ENCODE measurements at regions not wholly inside any gene's neighbourhood (a gene's known extent, or its start where the extent isn't known, plus 50 kb on each side); places are given as distances from the start of the nearest gene placed in this dataset.
"Not testable (repeated sequence)": the region's sequence is repeated elsewhere in the genome, so short reads cannot be mapped to it uniquely, and the experiment has no call there.

DNA sequence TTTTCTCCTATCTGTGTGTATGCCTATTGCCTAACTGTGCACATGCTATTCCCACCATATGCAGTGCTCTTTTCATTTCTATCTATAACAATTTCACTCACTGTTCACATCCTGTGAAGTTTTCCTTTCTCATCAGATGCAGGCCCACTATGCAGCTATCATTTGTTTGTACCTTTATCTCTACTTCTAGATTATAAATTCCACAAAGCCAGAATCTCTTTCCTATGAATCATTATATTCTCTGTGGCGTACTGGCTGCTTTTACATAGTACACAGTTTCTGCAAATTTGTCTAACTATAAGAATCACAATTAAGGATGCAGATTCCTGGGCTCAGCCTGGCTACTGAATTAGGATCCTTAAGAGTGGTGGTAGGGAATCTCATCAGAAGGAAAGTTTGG is 600.8 kb upstream of the ARRDC3 start:
- DNase-seq: no peak

DNA sequence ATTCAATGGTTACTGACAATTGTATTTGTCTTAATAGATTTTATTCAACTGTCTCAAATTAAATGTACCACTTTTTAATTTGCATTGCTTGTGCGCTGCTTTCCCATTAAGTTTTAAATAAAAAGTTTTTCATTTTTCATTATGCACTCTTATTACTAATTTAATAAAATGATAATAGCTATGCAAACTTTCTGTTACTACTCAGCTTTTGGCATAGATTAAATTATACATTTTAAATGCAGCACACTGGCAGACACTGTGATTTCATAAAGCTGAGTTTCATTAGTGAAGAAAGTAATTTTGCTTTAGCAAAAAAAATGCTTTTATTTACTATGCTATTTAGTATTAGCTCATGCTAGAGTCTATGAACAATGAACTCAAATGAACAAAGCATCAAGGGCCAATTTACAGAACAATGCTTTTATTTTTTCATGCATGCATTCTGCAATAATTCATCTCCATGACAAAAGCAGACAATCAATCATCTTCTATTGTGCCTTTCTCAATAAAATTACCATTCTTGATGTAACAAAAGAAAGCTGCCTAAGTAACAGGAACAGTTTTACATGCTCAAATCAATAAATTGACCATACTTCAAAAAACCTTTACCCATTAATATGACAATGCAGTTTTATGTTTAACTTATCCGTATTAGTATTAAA is 595.2 kb upstream of the ARRDC3 start:
- DNase-seq: no peak

DNA sequence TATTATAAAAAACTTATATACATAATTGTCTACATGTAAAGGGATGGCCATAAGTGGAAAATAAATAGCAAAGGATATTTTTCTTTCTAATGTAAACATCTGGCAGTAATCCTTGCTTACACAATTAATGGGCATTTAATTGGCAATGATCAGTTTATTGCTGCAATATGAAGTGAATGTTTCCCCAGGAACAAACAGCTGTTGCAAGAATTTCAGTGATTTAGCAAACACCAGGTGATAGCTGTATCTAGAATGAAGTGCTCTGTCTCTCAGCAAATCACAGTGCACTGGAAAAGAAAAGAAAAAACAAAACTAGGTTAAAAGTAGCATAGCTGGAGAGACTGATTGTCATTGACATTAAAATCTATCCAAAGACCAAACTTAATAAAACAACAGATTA is 594.5 kb upstream of the ARRDC3 start:
- DNase-seq: no peak

DNA sequence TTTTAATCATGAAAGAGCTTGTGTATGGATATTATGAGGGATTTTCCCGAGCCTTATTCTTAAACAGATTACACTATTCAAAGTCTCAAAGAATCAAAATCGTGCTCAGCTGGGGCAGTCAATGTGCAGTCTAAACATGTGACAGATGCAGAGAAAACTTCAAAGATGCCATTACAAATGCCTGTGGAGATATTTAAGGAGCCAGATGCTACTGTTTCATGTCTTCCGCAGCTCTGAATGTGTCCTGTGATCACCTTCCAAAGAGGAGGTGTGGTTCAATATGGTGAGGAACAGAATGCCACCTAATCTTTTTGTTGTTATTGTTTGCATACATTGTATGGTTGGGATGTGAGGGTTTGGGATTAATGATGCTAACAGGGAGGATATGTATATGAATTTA is 593.3 kb upstream of the ARRDC3 start:
- no peak for DNase-seq

DNA sequence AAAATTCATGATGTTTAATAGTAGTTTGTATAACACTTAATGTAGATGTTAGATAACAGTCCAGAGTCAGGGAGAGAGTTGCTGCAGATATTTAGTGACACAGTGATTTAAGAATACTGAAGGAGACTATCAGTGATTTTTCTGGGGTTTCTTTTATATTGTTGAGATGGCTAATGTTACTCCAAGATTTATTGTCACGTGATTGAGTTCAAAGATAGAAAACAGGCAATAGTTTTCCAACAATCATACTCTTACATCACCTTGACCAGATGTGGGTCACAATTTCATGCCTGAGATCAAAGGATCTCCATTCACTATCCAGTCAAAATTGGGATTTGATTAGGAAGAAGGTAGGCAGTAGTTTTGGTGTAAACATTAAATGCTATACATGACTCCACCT is 580.0 kb upstream of the ARRDC3 start:
- DNase-seq: no peak

DNA sequence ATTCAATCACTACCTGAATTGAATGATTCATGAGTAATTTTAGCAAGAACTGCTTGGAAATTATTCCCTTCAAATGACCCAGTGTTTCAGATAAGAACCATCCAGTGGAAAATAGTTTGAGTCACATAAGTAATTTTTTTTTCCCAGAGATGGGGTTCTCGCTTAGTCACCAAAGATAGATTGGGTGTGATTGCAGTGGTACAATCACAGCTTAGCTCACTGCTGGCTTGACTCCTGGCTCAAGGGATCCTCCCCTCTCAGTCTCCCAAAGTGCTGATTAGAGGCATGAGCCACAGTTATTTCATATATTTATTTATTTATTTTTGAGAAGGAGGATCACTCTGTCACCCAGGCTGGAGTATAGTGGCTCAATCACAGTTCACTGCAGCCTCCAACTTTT is 574.5 kb upstream of the ARRDC3 start:
- DNase-seq: peak; percentile 29

DNA sequence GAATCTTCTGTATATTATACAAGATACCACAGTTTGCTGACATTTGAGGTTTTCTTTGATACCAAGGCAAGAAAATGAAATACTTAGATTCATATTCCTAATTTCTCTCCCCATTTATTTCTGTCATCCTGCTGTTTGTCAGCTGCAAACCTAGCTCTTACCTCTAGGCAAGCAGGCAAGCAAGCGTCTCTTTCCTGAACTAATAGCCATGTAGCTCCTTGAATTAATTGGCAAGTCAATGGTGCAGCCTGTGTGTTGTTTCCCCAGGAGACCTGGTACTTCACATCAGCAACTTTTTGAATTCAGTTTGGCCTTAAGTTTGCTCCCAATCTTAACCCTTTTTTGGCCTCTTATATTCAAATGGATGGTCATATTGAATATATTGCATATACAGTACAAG is 573.6 kb upstream of the ARRDC3 start:
- no peak for DNase-seq

DNA sequence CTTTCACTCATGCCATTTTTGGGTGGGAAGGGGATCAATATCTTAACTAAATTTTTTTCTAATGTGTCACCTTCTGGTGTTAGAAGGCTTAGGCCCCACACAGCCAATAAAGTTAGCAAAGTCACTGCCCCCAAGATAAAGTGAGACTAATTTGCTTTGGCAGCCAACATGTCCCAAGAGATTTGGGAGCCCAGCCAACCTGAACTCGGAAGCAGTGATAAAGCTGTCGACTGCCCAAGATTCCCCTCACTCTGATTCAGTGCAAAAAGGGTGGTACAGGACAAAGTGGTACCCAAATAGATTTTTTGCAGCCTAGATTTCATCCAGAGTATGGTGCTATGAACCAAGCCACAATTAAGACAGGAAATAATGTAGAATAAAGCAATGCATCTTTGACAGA is 572.5 kb upstream of the ARRDC3 start:
- peak; percentile 1 for DNase-seq

DNA sequence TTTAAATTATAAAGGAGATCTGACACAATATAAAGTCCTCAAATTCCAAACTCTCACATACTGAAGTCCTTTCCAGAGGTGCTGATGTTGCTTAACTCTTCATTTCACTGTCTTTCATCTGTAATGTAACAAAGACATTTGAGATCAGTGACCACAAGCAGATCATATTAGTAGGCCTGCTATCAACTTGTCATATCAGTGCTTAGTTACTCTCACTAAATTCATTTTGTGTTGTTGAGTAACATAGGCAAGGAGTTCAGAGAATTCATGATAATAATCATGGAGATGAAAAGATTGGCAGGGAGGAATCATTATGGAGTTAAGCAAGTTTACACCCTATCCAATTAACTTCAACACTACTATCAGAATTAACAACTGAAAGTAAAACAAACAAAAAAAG is 571.0 kb upstream of the ARRDC3 start:
- DNase-seq: no peak

DNA sequence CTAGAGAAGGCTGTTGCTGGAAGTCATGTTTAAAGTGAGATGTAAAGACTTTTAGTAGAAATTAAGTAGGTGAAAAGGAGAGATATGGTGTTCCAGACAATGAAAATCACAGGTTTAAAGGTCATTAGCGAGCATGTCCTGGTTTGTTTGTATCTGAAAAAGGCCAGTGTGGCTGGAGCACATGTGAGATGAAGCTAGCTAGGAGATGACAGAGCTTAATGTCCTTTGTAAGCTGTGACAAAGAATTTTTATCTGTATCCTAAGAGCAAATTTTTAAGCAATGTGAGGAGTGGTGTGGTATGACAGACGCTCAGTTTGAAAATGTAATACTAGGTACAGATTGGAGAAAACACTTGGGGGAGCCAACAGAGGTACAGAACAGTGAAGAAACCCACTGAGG is 567.2 kb upstream of the ARRDC3 start:
- no peak for DNase-seq

DNA sequence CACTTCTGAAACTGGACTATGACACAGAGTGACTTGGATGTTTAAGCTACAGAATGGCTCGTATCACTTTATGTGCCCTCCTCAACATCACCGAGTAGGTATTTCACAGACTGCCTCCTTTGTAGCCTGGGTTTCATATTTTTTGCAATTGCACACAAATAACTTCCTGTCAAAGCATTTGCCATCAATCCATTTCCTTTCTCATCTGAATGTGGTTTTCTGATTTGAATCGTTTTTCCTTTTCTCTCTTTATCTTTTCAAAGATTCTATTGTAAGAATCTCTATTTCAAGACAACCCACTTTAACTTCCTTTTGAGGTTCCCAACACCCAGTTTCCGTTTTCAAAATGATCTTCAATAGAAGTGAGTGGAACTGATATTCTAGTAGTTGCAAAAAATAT is 563.8 kb upstream of the ARRDC3 start:
- no peak for DNase-seq

DNA sequence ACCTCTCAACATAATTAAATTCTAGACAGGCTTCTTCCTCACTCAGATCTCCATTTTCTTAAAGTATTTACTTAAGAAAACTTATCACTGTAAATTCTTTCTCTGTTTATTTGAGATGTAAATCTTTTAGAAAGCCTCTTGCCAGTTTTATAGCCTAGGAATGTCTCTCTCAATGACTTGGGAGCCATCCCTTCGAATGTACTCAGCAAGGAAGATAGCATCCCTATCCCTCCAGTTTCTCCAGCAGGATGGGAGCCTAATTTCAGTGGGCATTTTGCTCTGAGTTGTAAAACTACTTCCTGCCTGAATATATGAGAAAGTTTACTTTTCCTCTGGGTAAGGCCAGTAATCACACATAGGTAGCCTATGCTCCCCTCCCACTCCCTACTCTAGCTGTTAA is 558.5 kb upstream of the ARRDC3 start:
- DNase-seq: no peak

DNA sequence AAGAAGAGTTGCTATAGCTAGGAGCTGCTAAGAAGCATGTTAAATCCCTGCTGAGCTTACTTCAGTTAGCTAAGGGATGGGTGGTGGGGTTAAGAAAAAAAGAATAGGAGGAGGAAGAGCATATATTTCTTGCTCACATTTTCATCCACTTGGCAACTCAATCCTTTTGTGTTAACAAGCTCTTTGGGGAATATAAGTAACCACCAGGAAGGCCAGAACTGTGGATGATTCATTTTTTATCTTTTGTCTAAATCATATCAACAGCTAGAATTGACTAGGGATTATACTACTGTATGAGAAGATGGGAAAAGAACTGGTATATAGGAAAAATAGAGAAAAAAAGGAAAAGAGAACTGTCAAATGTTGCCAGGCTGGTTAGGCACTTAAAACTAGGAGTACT is 555.3 kb upstream of the ARRDC3 start:
- peak; percentile 55 for DNase-seq

DNA sequence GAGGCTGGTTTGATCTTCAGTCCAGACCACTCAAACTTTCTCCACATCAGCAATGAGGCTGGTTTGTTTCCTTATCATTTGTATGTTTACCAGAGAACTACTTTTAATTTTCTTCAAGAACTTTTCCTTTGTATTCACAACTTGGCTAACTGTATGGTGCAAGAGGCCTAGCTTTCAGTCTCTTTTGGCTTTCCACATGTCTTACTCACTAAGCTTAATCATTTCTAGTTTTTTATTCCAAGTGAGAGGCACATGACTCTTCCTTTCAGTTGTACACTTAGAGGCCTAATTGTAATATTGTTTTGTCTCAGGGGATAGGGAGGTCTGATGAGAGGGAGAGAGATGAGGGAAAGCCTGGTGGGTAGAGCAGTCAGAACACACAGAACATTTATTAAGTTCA is 554.0 kb upstream of the ARRDC3 start:
- peak; percentile 11 for DNase-seq

DNA sequence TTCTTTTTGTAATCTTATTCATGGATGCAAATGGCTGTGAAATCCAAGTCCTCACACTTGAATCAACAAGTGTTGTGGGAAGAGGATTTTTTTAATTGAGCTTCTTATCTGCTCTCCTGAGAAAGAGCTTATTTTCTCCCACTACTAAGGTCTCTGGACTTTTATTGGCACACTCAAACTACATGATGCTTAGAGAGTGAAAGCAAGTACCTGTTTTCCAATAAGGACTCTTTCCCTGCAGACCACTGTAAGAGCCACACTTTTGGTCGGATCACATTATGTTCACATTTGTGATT is 546.4 kb upstream of the ARRDC3 start:
- no peak for DNase-seq

DNA sequence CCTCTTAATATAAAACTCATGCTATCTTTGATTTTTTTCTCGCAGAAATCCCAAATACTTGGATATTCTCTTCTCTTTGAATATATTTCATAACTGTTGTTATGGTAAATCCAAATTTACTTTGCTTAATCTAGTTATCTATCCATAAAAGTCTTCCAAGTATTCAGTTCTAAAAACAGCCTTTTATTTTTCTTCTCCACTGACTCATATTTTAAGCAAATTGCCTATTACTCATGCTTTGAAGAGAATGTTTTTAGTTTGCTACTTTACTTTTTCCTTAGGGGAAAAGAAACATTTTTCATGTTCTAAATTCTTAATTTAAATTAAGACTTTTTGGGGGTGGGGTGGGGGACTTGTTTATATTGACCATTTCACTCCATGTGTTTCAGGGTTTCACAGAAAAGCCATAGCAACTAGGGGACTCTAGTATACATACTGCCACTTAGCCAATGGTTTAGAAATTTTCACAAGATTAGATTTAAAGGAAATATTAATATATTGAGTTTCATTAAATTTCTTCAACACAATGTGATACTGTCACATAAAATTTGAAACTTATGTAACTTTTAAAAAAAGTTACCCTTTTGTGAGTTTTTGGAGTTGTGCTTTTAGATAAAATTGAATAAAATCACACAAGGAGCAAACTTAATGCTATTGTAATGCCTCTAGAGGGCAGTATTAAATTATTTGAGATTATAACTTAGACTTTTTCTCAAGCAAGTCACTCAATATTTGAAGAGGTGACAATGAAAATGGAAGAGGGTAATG is 545.8 kb upstream of the ARRDC3 start:
- DNase-seq: peak; percentile 6

DNA sequence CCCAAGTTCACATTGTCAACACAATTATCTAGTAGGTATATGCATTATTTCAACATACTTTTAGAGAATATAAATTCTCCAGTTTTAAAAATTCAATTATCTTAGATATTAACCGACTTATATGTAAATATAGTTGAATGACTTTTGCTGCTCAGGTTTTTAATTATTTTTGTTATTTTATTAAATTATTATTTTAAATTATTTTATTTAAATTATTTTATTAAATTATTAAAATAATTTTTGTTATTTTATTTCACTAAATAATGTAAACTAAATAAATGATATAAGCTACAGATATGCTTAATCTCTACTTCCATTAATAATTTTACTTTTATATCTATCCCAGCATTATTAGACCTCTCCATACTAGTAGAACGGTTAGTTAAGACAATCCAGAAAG is 544.3 kb upstream of the ARRDC3 start:
- DNase-seq: no peak

DNA sequence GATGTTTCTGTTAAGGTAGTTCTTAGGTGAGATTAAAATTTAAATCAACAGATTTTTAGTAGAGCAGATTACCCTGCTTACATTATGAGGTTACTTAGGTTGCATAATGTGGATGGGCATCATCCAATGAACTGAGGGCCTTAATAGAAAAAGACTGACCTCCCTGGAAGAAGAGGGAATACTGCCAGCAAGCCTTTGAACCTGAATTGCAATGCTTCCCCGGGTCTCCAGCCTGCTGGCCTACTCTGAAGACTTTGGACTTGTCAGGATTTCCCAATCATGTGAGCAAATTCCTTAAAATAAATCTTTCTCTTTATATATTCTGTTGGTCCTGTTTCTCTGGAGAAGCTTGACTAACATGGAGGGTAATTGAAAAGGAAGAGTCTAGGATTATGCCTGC is 542.1 kb upstream of the ARRDC3 start:
- DNase-seq: no peak

DNA sequence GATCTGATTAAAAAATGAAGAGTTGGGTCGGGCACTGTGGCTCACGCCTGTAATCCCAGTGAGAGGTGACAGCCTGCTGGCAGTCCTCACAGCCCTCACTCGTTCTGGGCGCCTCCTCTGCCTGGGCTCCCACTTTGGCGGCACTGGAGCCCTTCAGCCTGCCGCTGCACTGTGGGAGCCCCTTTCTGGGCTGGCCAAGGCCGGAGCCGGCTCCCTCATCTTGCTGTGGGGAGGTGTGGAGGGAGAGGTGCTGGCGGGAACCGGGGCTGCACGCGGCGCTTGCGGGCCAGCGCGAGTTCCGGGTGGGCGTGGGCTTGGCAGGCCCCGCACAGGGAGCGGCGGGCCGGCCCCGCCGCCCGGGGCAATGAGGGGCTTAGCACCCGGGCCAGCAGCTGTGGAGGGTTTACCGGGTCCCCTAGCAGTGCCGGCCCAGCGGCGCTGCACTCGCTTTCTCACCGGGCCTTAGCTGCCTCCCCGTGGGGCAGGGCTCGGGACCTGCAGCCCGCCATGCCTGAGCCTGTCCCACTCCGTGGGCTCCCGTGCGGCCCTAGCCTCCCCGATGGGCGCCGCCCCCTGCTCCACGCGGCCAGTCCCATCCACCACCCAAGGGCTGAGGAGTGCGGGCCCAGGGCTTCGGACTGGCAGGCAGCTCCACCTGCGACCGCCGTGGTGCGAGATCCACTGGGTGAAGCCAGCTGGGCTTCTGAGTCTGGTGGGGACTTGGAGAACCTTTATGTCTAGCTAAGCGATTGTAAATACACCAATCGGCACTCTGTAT is 534.1 kb upstream of the ARRDC3 start:
- not testable (repeated sequence) for DNase-seq

DNA sequence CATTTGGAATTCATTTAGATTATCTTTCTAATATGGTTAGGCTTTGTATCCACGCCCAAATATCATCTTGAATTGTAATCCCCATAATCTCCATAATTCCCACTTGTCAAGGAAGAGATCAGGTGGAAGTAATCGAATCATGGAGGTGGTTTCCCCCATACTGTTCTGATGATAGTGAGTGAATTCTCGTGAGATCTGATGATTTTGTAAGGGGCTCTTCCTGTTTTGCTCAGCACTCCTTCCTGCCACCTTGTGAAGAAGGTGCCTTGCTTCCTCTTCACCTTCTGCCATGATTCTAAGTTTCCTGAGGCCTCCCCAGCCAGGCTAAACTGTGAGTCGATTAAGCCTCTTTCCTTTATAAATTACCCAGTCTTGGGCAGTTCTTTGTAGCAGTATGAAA is 527.5 kb upstream of the ARRDC3 start:
- DNase-seq: no peak

DNA sequence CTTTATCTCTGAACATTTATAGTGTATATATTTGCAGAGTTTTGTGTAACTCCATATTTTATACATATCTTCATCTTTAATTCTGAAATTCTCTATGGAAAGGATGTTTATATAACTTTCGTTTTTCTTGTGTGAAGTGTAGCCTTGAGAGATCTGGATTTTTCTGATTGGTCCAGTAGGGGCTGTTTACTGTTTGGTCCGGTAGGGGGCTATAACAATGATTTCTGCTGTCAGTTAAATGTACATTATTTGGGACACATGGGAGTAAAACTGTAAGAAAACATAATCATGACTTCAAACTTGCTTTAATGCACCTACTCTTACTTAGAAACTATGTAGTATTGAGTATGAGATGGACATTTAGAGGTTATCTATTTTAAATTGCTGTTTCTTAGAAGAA is 527.1 kb upstream of the ARRDC3 start:
- no peak for DNase-seq

DNA sequence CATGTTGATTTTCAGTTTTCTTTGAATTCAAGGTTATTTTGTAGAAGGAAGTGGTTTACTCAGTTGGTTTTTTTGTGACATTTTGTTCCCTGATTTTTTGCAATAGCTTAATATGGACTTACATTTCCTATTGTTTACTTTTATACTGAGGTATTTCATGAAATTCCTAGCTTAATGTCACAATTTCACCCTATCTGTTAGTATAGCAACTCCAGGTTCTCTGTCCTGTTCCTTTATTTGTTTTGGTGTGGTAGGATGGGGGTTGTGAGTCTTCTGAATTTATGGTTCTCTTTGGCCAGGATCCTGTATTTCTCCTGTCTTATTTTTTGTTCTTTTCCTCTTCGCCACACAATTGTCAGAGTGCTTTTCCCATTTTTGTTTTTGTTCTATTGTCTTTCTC is 523.4 kb upstream of the ARRDC3 start:
- DNase-seq: no peak

DNA sequence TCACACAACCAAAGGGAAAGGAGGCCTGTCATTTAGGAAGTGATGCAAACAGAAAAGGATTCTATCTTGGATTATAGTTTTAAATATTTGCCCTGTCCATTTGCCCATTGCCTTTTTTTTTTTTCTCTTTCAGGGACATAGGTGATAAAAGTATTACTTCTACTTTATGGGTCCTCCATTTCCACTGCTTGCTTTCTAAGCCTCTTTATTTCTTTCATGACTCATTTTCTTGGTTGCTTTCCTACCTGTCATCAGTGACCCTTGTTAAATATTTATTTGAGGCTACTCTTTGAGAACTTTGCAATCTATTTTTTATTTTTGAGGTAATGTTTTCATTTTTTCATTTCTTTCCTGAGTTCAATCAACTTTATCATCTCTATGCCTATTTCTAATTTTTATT is 522.9 kb upstream of the ARRDC3 start:
- no peak for DNase-seq

DNA sequence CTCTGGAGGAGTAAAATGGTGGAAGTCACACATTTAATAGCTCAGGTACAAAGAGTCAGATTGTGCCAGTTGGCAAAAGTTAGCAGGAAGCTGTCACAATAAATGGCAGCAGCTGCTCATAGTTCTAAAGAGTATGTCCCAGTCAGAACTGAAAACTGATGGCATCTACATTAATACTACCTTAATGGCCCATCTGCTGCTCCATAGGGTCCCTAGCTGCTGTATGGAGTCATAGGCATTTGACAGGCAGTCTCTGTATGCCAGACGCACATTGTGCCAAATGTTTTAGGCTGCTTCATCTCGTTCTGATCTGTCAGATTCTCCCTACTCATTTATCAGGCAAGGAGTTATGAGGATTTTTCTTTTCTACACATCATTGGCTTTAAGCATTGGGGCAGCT is 515.8 kb upstream of the ARRDC3 start:
- DNase-seq: no peak
